DOHH2 (cell line): ENCODE measurements at regions not wholly inside any gene's neighbourhood (a gene's known extent, or its start where the extent isn't known, plus 50 kb on each side); places are given as distances from the start of the nearest gene placed in this dataset.
"Not testable (repeated sequence)": the region's sequence is repeated elsewhere in the genome, so short reads cannot be mapped to it uniquely, and the experiment has no call there.

ENCODE experiments used
- EZH2phosphoT487 ChIP-seq: fragments of 200-600 bp; sonication (generic); IDR thresholded peaks from 2 replicates; pipeline ENCODE4 v1.6.1; 2017; ENCODE audit warnings: borderline replicate concordance, mild to moderate bottlenecking, antibody characterized with exemption, low read length, moderate library complexity, mixed read lengths
- TF ChIP-seq, protein P1 (sequence below): fragments of 200-600 bp; sonication (generic); IDR thresholded peaks from one replicate; pipeline ENCODE4 v1.5.1; 2014; ENCODE audit warnings: antibody characterized with exemption, mild to moderate bottlenecking, low read depth, low read length; ENCODE audit not compliant: poor library complexity, severe bottlenecking

DNA sequence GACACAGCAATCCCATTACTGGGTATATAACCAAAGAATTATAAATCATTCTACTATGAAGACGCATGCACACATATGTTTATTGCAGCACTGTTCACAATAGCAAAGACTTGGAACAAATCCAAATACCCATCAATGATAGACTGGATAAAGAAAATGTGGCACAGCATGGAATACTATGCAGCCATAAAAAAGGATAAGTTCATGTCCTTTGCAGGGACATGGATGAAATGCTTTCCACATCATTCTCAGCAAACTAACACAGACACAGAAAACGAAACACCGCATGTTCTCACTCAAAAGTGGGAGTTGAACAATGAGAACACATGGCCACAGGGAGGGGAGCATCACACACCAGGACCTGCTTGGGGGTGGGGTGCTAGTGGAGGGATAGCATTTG is 613.0 kb downstream of the RFPL4B start:
- TF ChIP-seq, protein P1, sequence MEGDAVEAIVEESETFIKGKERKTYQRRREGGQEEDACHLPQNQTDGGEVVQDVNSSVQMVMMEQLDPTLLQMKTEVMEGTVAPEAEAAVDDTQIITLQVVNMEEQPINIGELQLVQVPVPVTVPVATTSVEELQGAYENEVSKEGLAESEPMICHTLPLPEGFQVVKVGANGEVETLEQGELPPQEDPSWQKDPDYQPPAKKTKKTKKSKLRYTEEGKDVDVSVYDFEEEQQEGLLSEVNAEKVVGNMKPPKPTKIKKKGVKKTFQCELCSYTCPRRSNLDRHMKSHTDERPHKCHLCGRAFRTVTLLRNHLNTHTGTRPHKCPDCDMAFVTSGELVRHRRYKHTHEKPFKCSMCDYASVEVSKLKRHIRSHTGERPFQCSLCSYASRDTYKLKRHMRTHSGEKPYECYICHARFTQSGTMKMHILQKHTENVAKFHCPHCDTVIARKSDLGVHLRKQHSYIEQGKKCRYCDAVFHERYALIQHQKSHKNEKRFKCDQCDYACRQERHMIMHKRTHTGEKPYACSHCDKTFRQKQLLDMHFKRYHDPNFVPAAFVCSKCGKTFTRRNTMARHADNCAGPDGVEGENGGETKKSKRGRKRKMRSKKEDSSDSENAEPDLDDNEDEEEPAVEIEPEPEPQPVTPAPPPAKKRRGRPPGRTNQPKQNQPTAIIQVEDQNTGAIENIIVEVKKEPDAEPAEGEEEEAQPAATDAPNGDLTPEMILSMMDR = not testable (repeated sequence)
- TF ChIP-seq EZH2phosphoT487 = not testable (repeated sequence)
